D721Med (cell line): ENCODE measurements at regions not wholly inside any gene's neighbourhood (a gene's known extent, or its start where the extent isn't known, plus 50 kb on each side); places are given as distances from the start of the nearest gene placed in this dataset.

Experiments used
- DNase-seq: peaks from one replicate; pipeline ENCODE4 v3.0.0; 2011; ENCODE audit warnings: low spot score; ENCODE audit not compliant: insufficient read length
- FAIRE-seq: peaks from 2 replicates; lab custom pipeline; 2011; peaks lifted over from hg19 to GRCh38; lab: Jason Lieb, UNC
- CTCF ChIP-seq: IDR thresholded peaks from 2 replicates; pipeline ENCODE4 v1.5.1; 2012; ENCODE audit warnings: mild to moderate bottlenecking, control low read depth; ENCODE audit not compliant: insufficient read depth; ENCODE audit errors: missing control alignments

- no peak for TF ChIP-seq CTCF
- FAIRE-seq: no peak
- no peak for DNase-seq
Measured at GRCh38 chr2:45182667-45183295, 173.5 kb upstream of the SIX2 start.

GRCh38 chr2:45180779-45181178 lies 171.5 kb upstream of the SIX2 start:
- DNase-seq (no peak), FAIRE-seq (no peak)
- no peak for TF ChIP-seq CTCF

- no peak for TF ChIP-seq CTCF
- no peak for FAIRE-seq
- DNase-seq: no peak
Measured at GRCh38 chr2:45180033-45180746, 170.9 kb upstream of the SIX2 start.

- no peak for TF ChIP-seq CTCF
- FAIRE-seq (no peak), DNase-seq (no peak)
Measured at GRCh38 chr2:45178854-45179253, 169.6 kb upstream of the SIX2 start.

GRCh38 chr2:45178359-45178758 lies 169.1 kb upstream of the SIX2 start:
- FAIRE-seq (no peak), DNase-seq (no peak)
- TF ChIP-seq CTCF: no peak

- DNase-seq (no peak), FAIRE-seq (no peak)
- TF ChIP-seq CTCF: no peak
Measured at GRCh38 chr2:45177870-45178269, 168.6 kb upstream of the SIX2 start.

- TF ChIP-seq CTCF: no peak
- DNase-seq (no peak), FAIRE-seq (no peak)
Measured at GRCh38 chr2:45176390-45176789, 167.1 kb upstream of the SIX2 start.
